ENCODE measurements at regions not wholly inside any gene's neighbourhood (a gene's known extent, or its start where the extent isn't known, plus 50 kb on each side); places are given as distances from the start of the nearest gene placed in this dataset.

DNA sequence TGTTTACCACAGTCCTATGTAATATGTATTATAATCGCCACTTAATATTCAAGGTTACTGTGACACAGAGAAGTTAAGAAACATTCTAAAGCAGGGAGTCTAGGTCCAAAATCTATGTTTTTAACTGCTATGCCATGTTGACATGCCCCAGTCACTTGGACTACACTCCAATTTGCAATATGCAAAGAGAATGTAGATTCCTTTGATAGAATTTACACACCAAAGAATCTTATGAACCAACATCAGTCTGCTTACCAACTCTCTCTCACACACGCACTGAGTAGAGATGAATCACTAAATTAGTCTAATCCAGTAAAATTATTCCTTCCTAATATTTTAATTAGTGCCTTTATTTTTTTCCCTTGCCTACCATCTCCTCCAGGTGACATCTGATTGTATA, 266.2 kb downstream of the OLFM3 start:
- no peak for DNase-seq (ENCODE audit: low spot score)
- in situ Hi-C loops (cut with HindIII; ENCODE audit: low sequenced_read_pairs): no loop called here

DNA sequence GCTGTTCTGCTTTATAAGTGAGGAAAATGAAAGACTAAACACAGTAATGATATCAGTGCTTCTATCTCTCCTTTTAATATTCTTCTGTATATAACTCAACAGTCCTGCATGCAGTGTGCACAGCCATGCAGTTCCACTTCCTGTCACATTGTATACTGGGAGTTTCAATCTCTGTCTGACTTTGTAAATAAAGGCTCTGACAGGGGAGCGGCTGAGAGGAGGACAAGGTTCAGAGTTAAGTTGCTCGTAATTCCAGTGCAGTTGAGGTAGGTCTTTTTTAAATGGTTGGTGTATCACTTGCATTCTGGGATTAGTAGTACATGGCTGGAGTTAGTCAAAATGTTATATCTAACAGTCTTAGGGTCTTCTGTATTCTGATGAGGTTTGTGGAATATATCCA, 264.5 kb downstream of the OLFM3 start:
- in situ Hi-C loops (cut with HindIII; ENCODE audit: low sequenced_read_pairs): no loop called here
- DNase-seq (ENCODE audit: low spot score): no peak

- no peak for DNase-seq (ENCODE audit: low spot score)
- in situ Hi-C loops (cut with HindIII; ENCODE audit: low sequenced_read_pairs): no loop called here
Measured at GRCh38 chr1:101733340-101733739, 263.4 kb downstream of the OLFM3 start.

DNA sequence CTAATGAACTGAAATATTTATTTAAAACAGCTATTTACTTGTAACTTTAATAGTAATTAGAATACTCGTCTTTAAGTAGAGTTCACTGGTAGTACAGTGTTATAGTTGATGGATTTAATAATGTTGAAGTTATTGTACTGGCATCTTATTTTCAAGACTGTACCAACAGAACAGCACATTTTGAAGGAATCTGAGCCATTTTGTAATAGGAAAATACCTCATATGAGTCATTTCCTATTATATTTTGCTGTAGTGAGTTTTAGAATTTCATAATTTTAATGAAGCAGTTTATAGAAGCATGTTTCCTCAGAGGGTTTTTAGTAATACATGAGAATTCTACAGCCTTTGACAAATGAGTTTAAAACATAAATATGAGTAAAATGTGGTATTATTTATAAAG, 258.3 kb downstream of the OLFM3 start:
- in situ Hi-C loops (cut with HindIII; ENCODE audit: low sequenced_read_pairs): no loop called here
- DNase-seq (ENCODE audit: low spot score): no peak

- DNase-seq (ENCODE audit: low spot score): no peak
- in situ Hi-C loops (cut with HindIII; ENCODE audit: low sequenced_read_pairs): no loop called here
Measured at GRCh38 chr1:101739146-101739545, 257.6 kb downstream of the OLFM3 start.

- no peak for DNase-seq (ENCODE audit: low spot score)
- in situ Hi-C loops (cut with HindIII; ENCODE audit: low sequenced_read_pairs): no loop called here
Measured at GRCh38 chr1:101739826-101740330, 256.8 kb downstream of the OLFM3 start.

DNA sequence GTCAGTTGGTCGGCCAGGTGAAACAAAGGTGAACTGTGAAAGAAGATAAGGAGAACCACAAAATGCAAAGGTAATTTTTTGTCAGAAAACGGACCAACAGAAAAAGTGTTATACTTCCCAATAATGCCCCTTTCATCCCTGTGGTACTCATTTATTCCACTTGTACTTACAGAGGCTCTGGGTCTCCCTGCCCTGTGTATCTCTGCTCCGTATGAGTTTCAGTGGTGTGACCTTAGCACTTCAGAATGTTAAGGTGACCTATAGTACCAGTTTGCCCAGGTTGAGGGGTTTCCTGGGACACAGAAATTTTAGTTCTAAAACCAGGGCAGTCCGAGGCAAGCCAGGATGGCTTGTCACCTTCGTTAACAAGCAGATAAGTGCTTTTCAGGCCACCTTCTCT, 254.8 kb downstream of the OLFM3 start:
- in situ Hi-C loops (cut with HindIII; ENCODE audit: low sequenced_read_pairs): no loop called here

GRCh38 chr1:101742509-101742908, 254.2 kb downstream of the OLFM3 start:
- no peak for DNase-seq (ENCODE audit: low spot score)
- in situ Hi-C loops (cut with HindIII; ENCODE audit: low sequenced_read_pairs): no loop called here

More for the DNA sequence above, 254.8 kb downstream of the OLFM3 start:
- DNase-seq (ENCODE audit: low spot score): no peak

- peak; percentile 97 for DNase-seq (ENCODE audit: low spot score)
- in situ Hi-C loops (cut with HindIII; ENCODE audit: low sequenced_read_pairs): no loop called here
Measured at GRCh38 chr1:101745551-101746270, 251.0 kb downstream of the OLFM3 start.

- DNase-seq (ENCODE audit: low spot score): no peak
- in situ Hi-C loops (cut with HindIII; ENCODE audit: low sequenced_read_pairs): no loop called here
Measured at GRCh38 chr1:101748077-101748476, 248.6 kb downstream of the OLFM3 start.
